ENCODE measurements at regions not wholly inside any gene's neighbourhood (a gene's known extent, or its start where the extent isn't known, plus 50 kb on each side); places are given as distances from the start of the nearest gene placed in this dataset.
A peak's percentile ranks its signal among the peaks of the same experiment; 100 is the strongest.

DNA sequence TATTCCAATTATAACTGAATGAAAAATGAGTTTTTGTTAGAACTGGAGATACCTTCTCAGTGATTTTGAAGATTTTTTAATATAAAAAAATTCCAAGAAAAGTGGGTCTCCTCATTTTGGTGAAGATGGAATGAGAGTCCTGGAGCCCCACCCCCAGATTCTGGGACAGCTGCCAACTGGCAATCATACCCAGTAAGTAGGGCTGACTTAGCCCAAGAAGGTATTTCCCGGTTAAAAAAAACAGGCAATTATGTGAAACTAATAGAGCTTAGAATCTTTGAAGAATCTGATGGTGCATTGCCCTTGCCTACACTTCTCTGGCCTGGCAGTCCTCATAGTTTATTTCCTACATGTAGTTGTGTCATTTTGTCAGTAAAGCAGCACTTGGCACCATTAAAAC is 52.8 kb upstream of the VWDE start:
- no peak for DNase-seq (ENCODE audit: low read depth)

DNA sequence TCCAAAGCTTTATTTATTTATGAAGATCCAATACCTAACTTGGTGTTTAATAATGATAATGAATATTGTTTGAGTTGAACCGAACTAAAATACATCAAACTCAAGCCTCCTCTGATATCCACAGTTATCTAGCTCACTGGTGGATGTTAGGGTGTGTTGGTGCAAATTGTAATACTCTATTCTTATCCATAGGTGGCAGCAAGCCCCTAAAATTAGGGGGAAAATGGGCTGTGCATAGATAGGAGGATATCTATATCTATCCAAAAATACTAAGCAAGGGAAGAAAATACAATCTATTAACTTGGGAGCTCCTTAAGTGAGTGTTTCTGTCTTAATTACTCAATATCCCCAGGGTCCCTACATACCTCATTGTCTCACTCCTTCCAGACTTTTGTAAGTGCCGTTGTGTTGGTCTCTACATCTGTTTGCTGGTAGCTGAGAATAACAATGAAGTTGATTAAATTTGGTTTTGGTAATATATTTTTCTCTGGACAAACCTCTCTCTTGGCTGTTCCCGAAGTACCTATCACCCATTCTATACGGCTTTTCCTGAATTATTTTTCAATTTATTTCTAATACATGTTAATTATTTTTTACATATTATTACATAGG is 55.0 kb upstream of the VWDE start:
- DNase-seq (ENCODE audit: low read depth): no peak

DNA sequence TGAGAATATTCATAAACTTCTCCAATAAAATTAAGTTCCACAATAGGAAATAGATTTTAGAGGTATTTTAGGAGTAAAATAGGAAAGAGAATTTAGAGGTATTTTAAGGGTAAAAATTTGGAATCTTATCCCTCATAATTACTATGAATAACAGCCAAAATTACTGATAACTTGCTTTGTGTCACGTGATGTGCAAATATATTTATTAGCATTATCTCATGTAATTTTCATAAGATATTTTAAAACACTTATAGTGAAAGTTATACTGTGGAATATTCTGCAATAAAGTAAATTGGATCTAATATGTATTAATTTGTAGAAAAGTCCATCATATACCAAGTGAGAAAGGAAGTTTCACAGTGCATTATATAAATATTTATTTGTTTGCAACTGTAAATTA is 64.2 kb upstream of the VWDE start:
- no peak for DNase-seq (ENCODE audit: low read depth)

DNA sequence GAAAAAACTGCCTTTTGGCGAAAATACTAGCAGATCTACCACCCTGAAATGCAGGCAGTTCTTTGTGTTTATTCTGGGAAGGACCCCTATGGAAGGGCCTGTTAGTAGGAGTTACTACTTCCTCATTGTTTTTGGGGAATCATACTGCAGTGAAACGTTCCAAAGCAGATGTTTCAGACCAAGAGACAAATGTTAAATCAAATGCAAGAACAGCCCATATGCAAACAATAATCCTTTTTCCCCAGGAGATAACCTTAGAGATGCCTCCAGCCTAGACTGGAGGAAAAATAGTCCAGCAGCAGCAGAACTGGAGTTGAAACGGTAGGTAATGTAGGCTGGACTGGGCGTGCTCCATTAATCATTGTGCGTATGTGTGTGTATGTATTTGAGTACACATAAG is 65.9 kb upstream of the VWDE start:
- DNase-seq (ENCODE audit: low read depth): peak; percentile 54

DNA sequence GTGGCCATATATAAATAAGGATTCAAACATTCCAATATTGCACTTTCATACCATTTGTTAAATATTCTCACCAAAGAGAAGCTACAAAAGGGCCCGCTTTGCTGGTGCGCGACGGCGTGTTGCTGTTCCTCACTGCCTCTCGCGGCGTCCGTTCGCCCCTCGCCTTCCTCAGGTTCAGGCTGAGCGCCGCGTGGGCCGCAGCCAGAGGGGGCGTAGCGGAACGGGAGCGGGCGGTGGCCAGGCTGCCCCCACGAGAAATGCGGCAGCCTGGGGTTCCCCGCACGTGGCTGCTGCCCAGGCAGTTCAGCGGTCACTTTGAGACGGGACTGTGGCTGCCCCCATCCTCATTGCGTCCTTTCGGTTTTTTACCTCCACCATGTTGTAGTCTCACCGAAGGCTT is 67.3 kb upstream of the VWDE start:
- DNase-seq (ENCODE audit: low read depth): no peak

DNA sequence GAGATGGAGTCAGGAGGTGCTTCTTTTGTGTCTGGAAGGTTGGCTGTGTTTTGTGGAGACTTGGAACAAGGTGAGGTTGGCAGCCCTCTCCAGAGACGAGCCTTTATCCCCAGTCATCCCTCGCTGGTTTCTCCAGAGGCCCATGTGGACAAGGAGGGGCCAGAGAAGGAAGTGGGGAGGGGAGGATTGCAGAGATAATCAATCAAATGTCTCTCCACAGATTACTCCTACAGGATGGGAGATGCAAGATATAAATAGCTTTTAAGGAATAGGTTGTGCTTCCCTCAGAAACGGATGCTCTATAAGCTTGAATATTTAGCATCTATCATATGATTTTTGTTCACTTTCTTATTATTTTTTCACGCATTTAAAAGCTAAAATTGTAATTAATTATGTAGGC is 70.4 kb upstream of the VWDE start:
- DNase-seq (ENCODE audit: low read depth): no peak

DNA sequence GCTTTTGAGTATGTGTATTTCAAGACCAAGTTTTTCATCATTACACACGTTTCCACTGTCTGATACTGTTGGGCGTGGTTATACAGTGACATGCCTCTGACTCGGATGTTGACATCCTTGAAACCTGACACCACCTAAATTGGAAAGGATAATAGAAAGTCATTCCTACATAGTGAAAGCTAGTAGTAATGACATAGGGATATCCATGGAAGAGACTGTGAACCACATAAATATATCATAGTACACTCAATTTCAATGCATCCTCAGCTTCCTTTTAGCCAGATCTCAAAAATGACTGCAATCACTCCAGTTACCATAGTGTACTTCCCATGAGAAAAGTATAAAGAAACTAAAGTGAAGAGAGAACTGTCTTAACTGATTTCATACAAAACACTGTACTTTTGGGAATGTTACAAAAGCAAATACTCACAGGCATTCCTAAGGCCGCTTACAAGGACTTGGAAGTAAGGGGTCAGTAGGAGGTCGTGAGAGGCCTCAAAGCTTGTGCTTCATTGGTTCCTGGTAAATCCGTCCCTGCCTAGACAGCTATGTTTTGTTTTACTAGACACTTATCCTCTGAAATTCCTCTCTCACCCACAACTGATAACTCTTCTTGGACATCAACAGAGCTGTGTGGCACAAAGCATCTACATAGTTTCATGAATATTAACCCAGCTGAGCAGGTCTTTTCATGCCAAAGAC is 71.8 kb upstream of the VWDE start:
- no peak for DNase-seq (ENCODE audit: low read depth)

DNA sequence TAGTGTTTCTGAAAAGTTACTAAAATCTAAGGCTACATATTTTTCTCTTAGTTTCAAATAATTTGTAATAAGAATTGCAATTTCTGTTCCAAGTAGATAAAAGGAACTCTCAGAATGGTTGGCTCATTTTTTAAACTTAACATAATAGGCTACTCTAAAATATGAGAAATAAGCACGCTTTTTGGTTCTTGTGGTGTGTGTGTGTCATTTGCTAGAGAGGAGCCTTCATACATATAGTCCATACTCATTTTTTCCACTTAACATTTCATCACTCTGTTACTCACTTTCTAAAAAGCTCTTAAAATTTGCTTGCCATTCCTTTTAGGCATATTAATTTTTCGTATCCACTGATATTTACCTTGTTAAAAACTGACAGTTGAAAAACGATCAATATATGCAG is 74.0 kb upstream of the VWDE start:
- DNase-seq (ENCODE audit: low read depth): no peak

DNA sequence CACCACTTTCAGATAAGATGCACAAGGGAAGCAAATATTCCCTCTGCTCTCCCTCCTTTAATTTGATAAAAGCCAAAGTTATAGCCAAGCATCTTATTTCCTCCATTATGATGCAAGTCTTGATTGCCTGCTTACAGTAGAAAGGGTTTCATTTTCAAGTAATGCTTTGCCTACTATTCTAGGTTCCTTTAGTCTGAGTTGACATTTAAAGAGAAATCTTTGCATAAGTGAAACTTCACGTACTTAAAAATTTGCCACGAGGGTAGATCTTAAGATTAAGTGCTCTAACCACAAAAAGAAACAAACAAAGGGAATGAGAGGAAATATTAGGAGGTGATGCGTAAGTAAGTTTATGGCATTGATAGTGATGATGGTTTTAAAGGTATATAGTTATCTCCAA is 78.1 kb upstream of the VWDE start:
- DNase-seq (ENCODE audit: low read depth): no peak

DNA sequence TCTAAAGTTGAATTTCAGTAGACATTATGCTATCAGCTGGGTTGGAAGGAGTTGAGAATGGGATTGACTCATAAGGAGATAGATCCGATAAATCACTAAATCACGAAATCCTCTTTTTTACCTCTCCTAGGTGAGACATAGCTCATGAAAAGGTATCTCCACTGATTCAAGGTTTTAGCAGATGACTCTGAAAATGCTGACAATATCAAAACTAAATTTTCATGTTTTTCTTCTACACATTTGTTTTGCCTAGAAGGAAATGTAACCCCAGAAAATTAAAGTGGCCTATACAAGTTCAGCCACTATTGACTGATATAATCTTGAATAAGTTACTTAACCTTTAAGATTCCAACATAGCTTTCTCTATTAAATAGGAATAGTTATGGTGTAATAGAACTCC is 82.2 kb upstream of the VWDE start:
- DNase-seq (ENCODE audit: low read depth): no peak

DNA sequence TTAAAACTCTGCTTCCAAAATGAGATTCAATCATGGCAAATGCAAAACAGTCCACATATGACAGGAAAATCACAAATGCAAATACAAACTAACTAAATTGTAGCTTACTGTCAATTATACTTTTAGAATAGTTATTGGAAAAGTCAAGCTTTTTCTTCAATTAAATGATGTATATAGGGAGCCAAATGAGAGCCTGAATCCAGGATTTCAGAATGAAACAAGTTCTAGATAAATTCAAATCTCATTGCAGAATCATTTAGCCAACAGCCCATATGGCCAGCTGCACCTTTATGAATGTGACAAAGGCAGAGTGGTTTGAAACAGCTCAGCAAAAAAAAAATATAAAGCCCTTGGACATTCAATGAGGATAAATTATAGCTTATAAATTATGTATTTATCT is 82.2 kb upstream of the SCIN start:
- DNase-seq (ENCODE audit: low read depth): no peak

DNA sequence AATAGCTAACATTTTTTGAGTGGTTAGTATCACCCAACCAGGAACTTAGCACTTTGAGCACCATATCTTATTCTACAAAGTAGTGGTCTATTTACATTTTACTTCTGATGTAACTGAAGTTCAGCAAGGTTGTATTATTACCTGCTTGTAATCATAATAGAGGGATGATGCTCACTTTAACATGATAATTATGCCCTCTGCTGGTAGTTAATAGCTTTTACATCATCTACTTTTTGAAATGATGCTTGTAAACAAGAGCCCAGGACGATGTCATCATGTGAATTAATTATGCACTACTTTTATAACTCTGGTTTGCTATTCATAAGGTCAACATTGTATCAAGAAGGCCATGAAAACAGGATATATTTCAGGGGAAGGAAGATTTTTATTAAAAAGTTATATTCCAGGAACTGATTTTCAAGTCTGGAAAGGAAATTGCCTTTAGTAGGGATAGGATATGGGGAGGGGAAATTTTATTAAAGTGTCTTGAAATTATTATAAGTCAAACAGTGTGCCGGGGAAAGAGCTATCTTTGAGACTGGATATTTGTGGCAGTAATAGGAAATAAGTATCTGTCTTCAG is 80.3 kb upstream of the SCIN start:
- DNase-seq (ENCODE audit: low read depth): no peak

DNA sequence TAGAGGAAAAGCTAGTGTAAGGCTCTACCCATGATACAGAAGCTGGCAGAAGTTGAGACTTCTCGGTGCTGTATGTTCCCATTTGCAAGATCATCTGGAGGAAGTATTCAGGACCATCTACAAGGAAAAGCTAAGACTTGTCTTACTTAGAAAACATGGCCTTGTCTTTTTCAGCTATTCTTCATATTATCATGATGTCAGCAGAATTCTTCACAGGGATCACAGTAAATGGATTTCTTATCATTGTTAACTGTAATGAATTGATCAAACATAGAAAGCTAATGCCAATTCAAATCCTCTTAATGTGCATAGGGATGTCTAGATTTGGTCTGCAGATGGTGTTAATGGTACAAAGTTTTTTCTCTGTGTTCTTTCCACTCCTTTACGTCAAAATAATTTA is 79.6 kb upstream of the SCIN start:
- no peak for DNase-seq (ENCODE audit: low read depth)

DNA sequence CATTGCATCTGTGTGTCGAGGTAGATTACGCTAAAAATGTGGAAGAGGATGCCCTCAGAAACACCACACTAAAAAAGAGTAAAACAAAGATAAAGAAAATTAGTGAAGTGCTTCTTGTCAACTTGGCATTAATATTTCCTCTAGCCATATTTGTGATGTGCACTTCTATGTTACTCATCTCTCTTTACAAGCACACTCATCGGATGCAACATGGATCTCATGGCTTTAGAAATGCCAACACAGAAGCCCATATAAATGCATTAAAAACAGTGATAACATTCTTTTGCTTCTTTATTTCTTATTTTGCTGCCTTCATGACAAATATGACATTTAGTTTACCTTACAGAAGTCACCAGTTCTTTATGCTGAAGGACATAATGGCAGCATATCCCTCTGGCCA is 79.0 kb upstream of the SCIN start:
- DNase-seq (ENCODE audit: low read depth): no peak

DNA sequence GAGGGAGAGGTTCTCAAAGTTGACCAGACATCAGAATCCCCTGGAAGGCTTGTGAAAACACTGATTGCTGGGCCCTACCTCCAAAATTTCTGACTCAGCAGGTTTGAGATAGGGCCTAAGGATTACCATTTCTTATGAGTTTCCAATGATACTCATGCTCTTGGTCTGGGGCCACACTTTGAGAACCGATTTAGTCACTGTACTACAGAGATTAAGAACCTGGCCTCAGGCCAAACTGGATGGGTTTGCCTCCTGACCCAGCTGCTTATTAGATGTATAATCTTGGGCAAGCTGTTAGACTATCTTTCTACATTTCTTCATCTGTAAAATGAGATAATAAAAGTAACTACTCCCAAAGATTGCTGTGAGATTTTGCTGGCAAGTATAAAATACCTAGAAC is 77.1 kb upstream of the SCIN start:
- DNase-seq (ENCODE audit: low read depth): no peak

DNA sequence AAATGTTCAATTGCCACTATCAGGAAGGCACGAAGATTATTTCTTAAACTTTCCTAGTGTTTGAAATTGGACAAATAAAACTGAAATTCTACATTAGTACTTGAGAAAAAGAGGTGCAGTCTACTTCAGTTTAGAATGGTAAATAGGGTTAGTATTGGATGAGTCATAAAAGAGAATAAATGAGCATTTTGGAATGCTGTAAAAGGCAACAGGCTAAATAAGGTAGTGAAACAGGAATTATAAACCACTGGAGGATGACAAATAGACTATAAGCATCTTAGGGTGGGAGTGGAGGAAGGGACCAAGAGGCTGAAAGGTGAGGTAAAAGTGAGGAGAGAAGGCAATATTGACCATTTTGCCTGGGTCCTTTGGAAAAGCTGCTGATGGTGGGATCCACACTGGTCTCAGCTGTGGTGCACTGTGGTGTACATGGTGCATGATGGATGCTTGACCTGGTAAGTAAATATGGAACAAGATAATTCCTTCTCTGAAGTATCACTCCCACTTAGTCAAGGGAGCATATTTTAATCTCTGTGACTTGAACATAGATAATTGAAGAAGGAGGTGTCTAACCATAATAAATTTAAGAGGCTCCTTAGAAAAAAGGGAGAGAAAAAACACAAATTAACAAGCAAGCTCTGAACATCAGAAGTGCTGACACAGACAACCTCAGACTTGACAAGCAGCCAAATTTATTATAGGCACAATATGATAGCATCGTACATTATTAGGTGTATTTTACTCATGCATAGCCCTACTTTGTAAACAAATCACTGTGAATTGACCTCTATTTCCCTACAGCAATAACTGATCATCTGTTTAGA is 76.4 kb upstream of the SCIN start:
- DNase-seq (ENCODE audit: low read depth): no peak

DNA sequence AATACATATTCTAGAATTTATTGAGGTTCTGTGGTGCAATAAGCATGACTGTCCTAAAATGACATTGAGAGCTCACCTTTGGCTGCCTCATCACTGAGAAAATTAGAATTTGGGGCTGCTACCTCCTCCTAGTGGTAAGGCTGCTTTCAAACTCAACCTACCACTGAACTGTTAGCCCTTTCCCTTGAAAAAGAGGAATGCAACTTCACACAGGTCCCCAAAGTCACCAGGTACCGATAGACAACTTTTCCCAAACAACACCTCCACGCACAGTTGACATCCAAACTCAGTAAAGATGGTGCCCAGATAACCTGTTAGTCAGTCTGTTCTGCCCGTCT is 75.9 kb upstream of the SCIN start:
- DNase-seq (ENCODE audit: low read depth): no peak

DNA sequence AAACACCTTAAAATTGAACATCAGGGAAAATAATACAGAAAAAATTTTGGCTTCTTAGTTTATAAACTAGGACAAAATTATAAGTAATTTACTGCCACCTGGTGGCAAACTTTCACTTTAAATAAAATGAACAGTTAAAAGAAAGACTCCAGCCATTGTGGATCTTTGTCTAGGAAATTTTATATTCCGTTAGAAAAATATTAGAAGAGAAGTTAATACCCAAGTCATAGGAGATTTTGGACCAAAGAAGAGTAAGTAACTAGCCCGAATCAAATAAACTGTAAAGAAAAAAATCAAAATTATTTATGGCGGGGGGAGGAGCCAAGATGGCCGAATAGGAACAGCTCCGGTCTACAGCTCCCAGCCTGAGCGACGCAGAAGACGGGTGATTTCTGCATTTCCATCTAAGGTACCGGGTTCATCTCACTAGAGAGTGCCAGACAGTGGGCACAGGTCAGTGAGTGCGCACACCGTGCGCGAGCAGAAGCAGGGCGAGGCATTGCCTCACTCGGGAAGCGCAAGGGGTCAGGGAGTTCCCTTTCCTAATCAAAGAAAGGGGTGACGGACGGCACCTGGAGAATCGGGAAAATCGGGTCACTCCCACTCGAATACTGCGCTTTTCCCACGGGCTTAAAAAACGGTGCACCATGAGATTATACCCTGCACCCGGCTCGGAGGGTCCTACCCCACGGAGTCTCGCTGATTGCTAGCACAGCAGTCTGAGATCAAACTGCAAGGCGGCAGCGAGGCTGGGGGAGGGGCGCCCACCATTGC is 73.4 kb upstream of the SCIN start:
- DNase-seq (ENCODE audit: low read depth): peak; percentile 24

DNA sequence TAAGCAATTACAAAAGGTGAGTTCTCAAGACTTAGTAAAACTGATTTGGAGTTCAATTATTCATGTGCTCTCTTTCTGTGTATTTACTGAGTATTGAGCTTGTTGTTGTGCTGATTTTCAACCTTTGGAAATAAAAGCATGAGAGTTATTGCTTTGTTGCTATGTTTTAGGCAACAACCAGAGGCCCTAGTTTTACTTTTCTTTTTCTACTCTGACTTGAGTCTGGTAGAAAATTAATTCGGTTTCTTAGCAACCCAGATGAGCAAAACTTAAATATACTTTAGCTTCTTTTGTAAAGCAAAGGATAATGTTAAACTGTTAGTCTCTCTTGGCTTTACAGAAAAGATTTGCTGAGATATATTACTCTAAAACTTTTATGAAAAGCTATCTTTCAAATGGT is 66.4 kb upstream of the SCIN start:
- peak; percentile 44 for DNase-seq (ENCODE audit: low read depth)

DNA sequence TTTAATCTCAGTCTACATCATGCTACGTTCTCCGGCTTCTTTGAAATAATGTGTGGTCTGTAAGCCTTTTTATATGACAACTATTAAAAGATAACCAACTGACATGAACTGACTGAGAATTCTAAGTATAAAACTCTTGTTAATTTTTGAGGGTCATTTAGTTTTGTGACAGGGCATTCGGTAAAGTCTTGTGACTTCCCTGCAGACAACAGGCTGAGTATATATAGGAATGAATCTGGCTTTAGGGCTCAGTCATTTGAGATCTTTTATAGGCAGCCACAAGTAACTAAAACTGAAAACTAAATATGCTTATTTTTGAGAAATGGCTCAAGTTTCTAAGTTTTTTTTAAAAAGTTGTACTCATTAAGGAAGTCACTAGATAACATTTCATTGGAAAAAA is 62.5 kb upstream of the SCIN start:
- DNase-seq (ENCODE audit: low read depth): no peak

DNA sequence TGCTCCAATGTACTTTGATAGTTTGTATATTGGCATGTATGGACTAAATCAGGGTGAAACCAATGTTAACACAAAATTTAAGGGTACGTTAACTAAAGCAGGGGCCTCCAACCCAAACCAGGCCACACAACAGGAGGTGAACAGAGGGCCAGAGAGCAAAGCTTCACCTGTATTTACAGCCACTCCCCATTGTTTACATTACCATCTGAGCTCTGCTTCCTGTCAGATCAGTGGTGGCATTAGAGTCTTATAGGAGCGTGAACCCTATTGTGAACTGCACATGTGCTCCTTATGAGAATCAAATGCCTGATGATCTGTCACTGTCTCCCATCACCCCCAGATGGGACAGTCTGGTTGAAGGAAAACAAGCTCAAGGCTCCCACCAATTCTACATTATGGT is 62.0 kb upstream of the SCIN start:
- no peak for DNase-seq (ENCODE audit: low read depth)

DNA sequence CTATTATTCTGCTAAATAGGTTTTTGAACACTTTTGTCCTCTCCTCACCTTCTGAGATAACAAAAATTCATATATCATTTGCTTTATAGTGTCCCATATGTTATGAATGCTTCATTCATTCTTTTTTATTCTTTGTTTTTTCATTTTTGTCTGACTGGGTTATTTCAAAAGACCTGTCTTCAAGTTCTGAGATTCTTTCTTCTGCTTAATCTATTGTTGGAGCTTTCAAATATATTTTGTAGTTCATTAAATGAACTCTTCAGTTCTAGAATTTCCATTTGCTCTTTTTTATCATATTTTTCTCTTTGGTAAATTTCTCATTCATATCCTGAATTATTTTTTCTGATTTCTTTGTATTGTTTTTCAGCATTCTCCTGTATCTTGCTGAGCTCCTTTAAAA is 53.1 kb upstream of the SCIN start:
- no peak for DNase-seq (ENCODE audit: low read depth)
